ENCODE measurements at regions not wholly inside any gene's neighbourhood (a gene's known extent, or its start where the extent isn't known, plus 50 kb on each side); places are given as distances from the start of the nearest gene placed in this dataset.
A peak's percentile ranks its signal among the peaks of the same experiment; 100 is the strongest.

DNA sequence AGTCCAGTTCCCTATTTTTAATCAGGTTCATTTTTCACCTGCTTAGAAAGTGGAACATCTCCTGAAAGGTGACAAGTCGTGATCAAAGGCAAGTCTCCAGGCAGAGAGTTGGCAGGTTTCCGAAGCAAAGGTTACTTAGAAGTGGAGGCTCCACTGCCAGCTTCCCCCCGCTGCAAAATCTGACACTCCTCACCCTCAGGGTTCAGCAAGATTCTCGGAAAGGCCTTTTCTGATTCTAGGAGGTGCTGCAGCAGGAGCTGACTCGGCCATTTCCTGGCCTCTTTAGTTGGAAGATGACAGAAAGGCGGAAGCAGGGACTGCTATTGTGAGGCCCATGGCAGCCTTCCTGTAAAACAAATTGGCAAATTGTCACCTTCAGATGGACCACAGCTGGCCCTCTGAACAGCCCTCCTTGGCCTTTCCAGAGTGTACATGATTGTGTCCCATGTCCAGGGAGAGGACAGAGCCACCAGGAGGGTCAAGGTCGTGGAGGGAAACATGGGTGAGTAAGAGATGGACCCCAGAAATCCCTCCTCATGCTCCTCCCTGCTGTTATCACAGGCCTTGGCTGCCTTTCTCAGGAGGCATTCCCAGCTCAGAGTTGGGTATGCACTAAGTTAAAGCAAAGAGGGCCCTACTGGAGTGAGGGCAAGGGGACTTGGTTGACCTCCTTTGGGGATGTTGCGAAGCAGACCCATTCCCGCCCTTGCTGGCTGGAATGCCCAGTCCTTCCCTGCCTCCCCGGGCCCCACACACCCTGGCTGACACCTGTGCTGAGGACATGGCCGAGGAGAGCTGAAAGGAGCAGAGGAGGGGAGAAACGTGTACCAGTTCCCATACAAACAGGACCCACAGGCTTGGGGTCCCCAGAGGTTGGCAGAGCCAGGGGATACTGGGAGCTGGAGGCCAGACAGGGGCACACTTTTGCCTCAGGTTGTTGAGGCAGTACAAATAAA, 115.5 kb upstream of the IRF2BP2 start:
- FAIRE-seq = no peak
- DNase-seq (ENCODE audit: low read depth) = no peak
- no peak for TF ChIP-seq EZH2 (IDR thresholded peaks at IDR 0.05; ENCODE audit: insufficient read depth, low read length)
- TF ChIP-seq, protein P1, sequence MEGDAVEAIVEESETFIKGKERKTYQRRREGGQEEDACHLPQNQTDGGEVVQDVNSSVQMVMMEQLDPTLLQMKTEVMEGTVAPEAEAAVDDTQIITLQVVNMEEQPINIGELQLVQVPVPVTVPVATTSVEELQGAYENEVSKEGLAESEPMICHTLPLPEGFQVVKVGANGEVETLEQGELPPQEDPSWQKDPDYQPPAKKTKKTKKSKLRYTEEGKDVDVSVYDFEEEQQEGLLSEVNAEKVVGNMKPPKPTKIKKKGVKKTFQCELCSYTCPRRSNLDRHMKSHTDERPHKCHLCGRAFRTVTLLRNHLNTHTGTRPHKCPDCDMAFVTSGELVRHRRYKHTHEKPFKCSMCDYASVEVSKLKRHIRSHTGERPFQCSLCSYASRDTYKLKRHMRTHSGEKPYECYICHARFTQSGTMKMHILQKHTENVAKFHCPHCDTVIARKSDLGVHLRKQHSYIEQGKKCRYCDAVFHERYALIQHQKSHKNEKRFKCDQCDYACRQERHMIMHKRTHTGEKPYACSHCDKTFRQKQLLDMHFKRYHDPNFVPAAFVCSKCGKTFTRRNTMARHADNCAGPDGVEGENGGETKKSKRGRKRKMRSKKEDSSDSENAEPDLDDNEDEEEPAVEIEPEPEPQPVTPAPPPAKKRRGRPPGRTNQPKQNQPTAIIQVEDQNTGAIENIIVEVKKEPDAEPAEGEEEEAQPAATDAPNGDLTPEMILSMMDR (IDR thresholded peaks at IDR 0.05; ENCODE audit: insufficient read depth, low read depth, low read length) = no peak
- peak overlapping the region; percentile 91 for H3K9ac ChIP-seq (ENCODE audit: low read length)
- H3K4me3 ChIP-seq (ENCODE audit: insufficient read depth, low read depth, low read length) = no peak overlapping the region
- H3K79me2 ChIP-seq (ENCODE audit: insufficient read depth, low read length) = no peaks in the 10 kb centered on the region
- H3K9me3 Mint-ChIP-seq (ENCODE audit: unreplicated experiment) = no peaks in the 10 kb centered on the region
- H4K20me1 ChIP-seq (ENCODE audit: insufficient read depth, low read length) = no peaks in the 10 kb centered on the region
- H3K36me3 Mint-ChIP-seq (ENCODE audit: low read depth, unreplicated experiment) = no peaks in the 10 kb centered on the region
- peak overlapping the region; percentile 99 for H3K27ac ChIP-seq (ENCODE audit: low read depth, low read length)
- H3K4me3 Mint-ChIP-seq (ENCODE audit: unreplicated experiment) = no peak overlapping the region
- H3K27me3 ChIP-seq (ENCODE audit: insufficient read depth, low read length) = no peaks in the 10 kb centered on the region
- H3K4me1 ChIP-seq (ENCODE audit: insufficient read depth, low read length) = peaks cover 81% of the 10 kb centered on the region
- no peaks in the 10 kb centered on the region for H3K36me3 ChIP-seq (ENCODE audit: insufficient read depth, low read length)
- no peaks in the 10 kb centered on the region for H3K9me3 ChIP-seq (ENCODE audit: insufficient read depth, low read depth, low read length)
- H3K27ac Mint-ChIP-seq (ENCODE audit: unreplicated experiment) = peak overlapping the region; percentile 98
- peak overlapping the region; percentile 74 for H3K4me2 ChIP-seq (ENCODE audit: low read length)
- H3K27me3 Mint-ChIP-seq (ENCODE audit: low read depth, unreplicated experiment) = no peaks in the 10 kb centered on the region
- peaks cover 79% of the 10 kb centered on the region for H3K4me1 Mint-ChIP-seq (ENCODE audit: low read depth, unreplicated experiment)
- H2AFZ ChIP-seq (ENCODE audit: low read depth, low read length) = peak overlapping the region; percentile 7

DNA sequence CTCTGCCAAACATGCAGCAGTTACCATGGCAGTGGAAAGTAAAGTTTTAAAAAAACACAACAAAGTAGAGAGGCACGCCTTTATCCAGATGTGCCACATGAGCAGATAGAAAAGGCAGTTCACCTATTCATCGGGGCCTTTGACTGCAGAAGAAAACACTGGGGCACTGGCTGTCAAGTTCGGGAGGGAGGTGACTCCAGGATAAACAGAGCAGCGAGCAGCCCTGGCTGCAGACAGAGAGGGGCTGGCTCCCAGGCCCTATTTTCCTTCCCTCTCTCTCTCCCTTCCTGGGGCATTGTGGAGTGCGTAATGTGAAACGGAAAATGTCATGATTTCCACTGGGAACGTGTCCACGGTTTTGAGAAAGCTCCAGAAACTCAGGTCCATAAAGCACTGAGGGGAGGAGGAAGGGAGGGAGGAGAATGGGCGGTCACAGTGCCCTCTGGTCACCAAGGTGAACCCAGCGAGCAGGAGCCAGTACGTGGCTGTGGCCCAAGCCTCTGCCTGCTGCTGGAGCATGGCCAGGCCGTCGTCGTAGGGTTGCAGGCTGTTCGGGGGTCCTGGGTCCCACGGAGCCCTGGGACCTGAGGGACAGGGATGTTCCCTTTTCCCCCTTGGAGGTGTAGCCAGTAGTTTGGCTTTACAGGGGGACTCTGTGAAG, 114.7 kb upstream of the IRF2BP2 start:
- Mint-ChIP-seq H3K4me3 (ENCODE audit: unreplicated experiment) (no peak overlapping the region), H3K27ac (ENCODE audit: unreplicated experiment) (peak overlapping the region; percentile 98), H3K9me3 (ENCODE audit: unreplicated experiment) (no peaks in the 10 kb centered on the region), H3K27me3 (ENCODE audit: low read depth, unreplicated experiment) (no peaks in the 10 kb centered on the region), H3K4me1 (ENCODE audit: low read depth, unreplicated experiment) (peaks cover 74% of the 10 kb centered on the region), H3K36me3 (ENCODE audit: low read depth, unreplicated experiment) (no peaks in the 10 kb centered on the region)
- no peaks in the 10 kb centered on the region for H3K36me3 ChIP-seq (ENCODE audit: insufficient read depth, low read length)
- H3K4me3 ChIP-seq (ENCODE audit: insufficient read depth, low read depth, low read length) = peak overlapping the region; percentile 6
- FAIRE-seq (no peak), DNase-seq (ENCODE audit: low read depth) (no peak)
- no peak overlapping the region for H2AFZ ChIP-seq (ENCODE audit: low read depth, low read length)
- no peaks in the 10 kb centered on the region for H3K9me3 ChIP-seq (ENCODE audit: insufficient read depth, low read depth, low read length)
- no peaks in the 10 kb centered on the region for H3K79me2 ChIP-seq (ENCODE audit: insufficient read depth, low read length)
- peaks cover 76% of the 10 kb centered on the region for H3K4me1 ChIP-seq (ENCODE audit: insufficient read depth, low read length)
- no peaks in the 10 kb centered on the region for H4K20me1 ChIP-seq (ENCODE audit: insufficient read depth, low read length)
- peak overlapping the region; percentile 74 for H3K4me2 ChIP-seq (ENCODE audit: low read length)
- peak overlapping the region; percentile 99 for H3K27ac ChIP-seq (ENCODE audit: low read depth, low read length)
- H3K9ac ChIP-seq (ENCODE audit: low read length) = peak overlapping the region; percentile 91
- no peak for TF ChIP-seq EZH2 (IDR thresholded peaks at IDR 0.05; ENCODE audit: insufficient read depth, low read length)
- TF ChIP-seq, protein P1 (IDR thresholded peaks at IDR 0.05; ENCODE audit: insufficient read depth, low read depth, low read length) = no peak
- H3K27me3 ChIP-seq (ENCODE audit: insufficient read depth, low read length) = no peaks in the 10 kb centered on the region

Measured in astrocyte (in vitro differentiated cells and primary cell).